GM12878 (cell line): ENCODE measurements at regions not wholly inside any gene's neighbourhood (a gene's known extent, or its start where the extent isn't known, plus 50 kb on each side); places are given as distances from the start of the nearest gene placed in this dataset.

Experiments used
- ATAC-seq: fragments of 200-7000 bp; cut with Tn5 transposase; 3 replicates; pipeline ENCODE4 v1.9.1; 2020; ENCODE audit warnings: mild to moderate bottlenecking, moderate library complexity
- BruUV-seq: library from RNA; stranded (reverse); fragments of 400-500 nt; replicated peaks from 2 replicates; lab custom pipeline; 2021; lab: Mats Ljungman, UMichigan
- CTCF ChIA-PET: fragments of 300-600 bp; sonication (Branson Sonifier 250); formaldehyde crosslinking; extraction: SDS; loops from one replicate; lab custom pipeline; 2021; ENCODE audit warnings: inconsistent platforms; lab: Yijun Ruan, JAX
- POLR2A ChIA-PET: fragments of 350-600 bp; formaldehyde crosslinking; extraction: SDS; loops from one replicate; lab custom pipeline; 2021; ENCODE audit warnings: inconsistent platforms; lab: Charles Lee
- RAD21 ChIA-PET: fragments of 300-600 bp; sonication (Branson Sonifier 250); formaldehyde crosslinking; loops from one replicate; lab custom pipeline; 2023; ENCODE audit warnings: antibody characterized with exemption; ENCODE audit not compliant: unreplicated experiment; lab: Charles Lee
- SMC1A ChIA-PET: fragments of 300-600 bp; sonication (Branson Sonifier 250); formaldehyde crosslinking; loops from one replicate; lab custom pipeline; 2023; ENCODE audit not compliant: unreplicated experiment, uncharacterized antibody; lab: Charles Lee
- DNase-seq: peaks from one replicate; pipeline ENCODE4 v3.0.0-alpha.2; 2011; ENCODE audit warnings: low read depth, low spot score
- FAIRE-seq: peaks from 3 replicates; lab custom pipeline; 2011; peaks lifted over from hg19 to GRCh38; lab: Jason Lieb, UNC
- H2AFZ ChIP-seq: 2 replicates; pipeline ENCODE4 v1.6.0; 2011; ENCODE audit warnings: low read depth, low read length, control low read depth; ENCODE audit not compliant: control insufficient read depth
- H3K27ac ChIP-seq: 2 replicates; pipeline ENCODE4 v1.5.1; 2011; ENCODE audit warnings: control low read depth; ENCODE audit not compliant: control insufficient read depth, insufficient read depth
- H3K27me3 ChIP-seq, 2 experiments: replicated peaks in 1 of 2; 2 replicates each; pipeline versions ENCODE4 v1.6.0 to v1.6.1; 2011; ENCODE audit warnings: low read length in 1 of 2; ENCODE audit not compliant: control insufficient read depth in 2 of 2, insufficient read depth in 2 of 2
- H3K36me3 ChIP-seq, 2 experiments: 2 replicates each; pipeline ENCODE4 v1.5.1; 2011; ENCODE audit warnings: low read length in 1 of 2; ENCODE audit not compliant: control insufficient read depth in 2 of 2, insufficient read depth in 2 of 2
- H3K4me1 ChIP-seq: 2 replicates; pipeline ENCODE4 v1.6.1; 2011; ENCODE audit warnings: mild to moderate bottlenecking, low read length, moderate library complexity, mixed read lengths; ENCODE audit not compliant: control insufficient read depth, insufficient read depth
- H3K4me2 ChIP-seq: 2 replicates; pipeline ENCODE4 v1.6.0; 2011; ENCODE audit warnings: control low read depth; ENCODE audit not compliant: control insufficient read depth, insufficient read depth
- H3K4me3 ChIP-seq: fragments of 200-600 bp; sonication (generic); 2 replicates; pipeline ENCODE4 v1.5.1; 2016
- H3K79me2 ChIP-seq: 2 replicates; pipeline ENCODE4 v1.6.0; 2011; ENCODE audit warnings: low read length; ENCODE audit not compliant: control insufficient read depth, insufficient read depth
- H3K9ac ChIP-seq: 2 replicates; pipeline ENCODE4 v1.8.0; 2011; ENCODE audit warnings: low read length, control low read depth, mixed read lengths; ENCODE audit not compliant: control insufficient read depth, insufficient read depth
- H3K9me3 ChIP-seq: replicated peaks from 3 replicates; pipeline ENCODE4 v1.5.1; 2011; ENCODE audit warnings: mild to moderate bottlenecking, low read length; ENCODE audit not compliant: control insufficient read depth, insufficient read depth
- H4K20me1 ChIP-seq: 2 replicates; pipeline ENCODE4 v1.6.0; 2011; ENCODE audit not compliant: control insufficient read depth, insufficient read depth
- CBX3 ChIP-seq: fragments of 200-600 bp; sonication (generic); IDR thresholded peaks from 2 replicates; pipeline ENCODE4 v1.6.1; 2016; ENCODE audit warnings: low read depth, borderline replicate concordance
- EZH2 ChIP-seq: IDR thresholded peaks from 2 replicates; pipeline ENCODE4 v1.6.1; 2012; ENCODE audit warnings: low read depth, mild to moderate bottlenecking, control low read depth, inconsistent platforms, low read length, borderline replicate concordance; ENCODE audit not compliant: control insufficient read depth
- HDGF ChIP-seq: fragments of 450-650 bp; IDR thresholded peaks from 2 replicates; pipeline ENCODE4 v1.6.1; 2016; ENCODE audit warnings: antibody characterized with exemption
- JUNB ChIP-seq: IDR thresholded peaks from 2 replicates; pipeline ENCODE4 v1.6.1; 2016; ENCODE audit warnings: antibody characterized with exemption, mild to moderate bottlenecking
- NBN ChIP-seq: fragments of 450-650 bp; IDR thresholded peaks from 2 replicates; pipeline ENCODE4 v1.6.1; 2016
- NFYA ChIP-seq: IDR thresholded peaks from 2 replicates; pipeline ENCODE4 v1.6.1; 2011; ENCODE audit warnings: low read depth, mild to moderate bottlenecking, low read length, improper control_type of control experiment, borderline replicate concordance
- SPI1 ChIP-seq: IDR thresholded peaks from 2 replicates; pipeline ENCODE4 v1.6.1; 2011; ENCODE audit warnings: low read depth, mild to moderate bottlenecking, low read length, moderate library complexity, borderline replicate concordance; ENCODE audit not compliant: insufficient read depth
- STAT1 ChIP-seq: fragments of 450-650 bp; conservative IDR thresholded peaks from 2 replicates; pipeline ENCODE4 v1.6.1; 2014; ENCODE audit warnings: antibody characterized with exemption, mild to moderate bottlenecking
- TAF1 ChIP-seq: IDR thresholded peaks from 2 replicates; pipeline ENCODE4 v1.6.1; 2011; ENCODE audit warnings: mild to moderate bottlenecking, low read depth, low read length, borderline replicate concordance
- TARDBP ChIP-seq: IDR thresholded peaks from 2 replicates; pipeline ENCODE4 v1.6.1; 2016; ENCODE audit warnings: borderline replicate concordance
- TBL1XR1 ChIP-seq: IDR thresholded peaks from 2 replicates; pipeline ENCODE4 v1.6.1; 2012; ENCODE audit warnings: low read depth, low read length, improper control_type of control experiment
- WRNIP1 ChIP-seq: IDR thresholded peaks from 2 replicates; pipeline ENCODE4 v1.6.1; 2011; ENCODE audit warnings: low read depth, low read length, improper control_type of control experiment, borderline replicate concordance
- ZNF217 ChIP-seq: fragments of 450-650 bp; IDR thresholded peaks from 2 replicates; pipeline ENCODE4 v1.6.1; 2017; ENCODE audit warnings: antibody characterized with exemption, mild to moderate bottlenecking
- ZNF24 ChIP-seq: fragments of 450-650 bp; IDR thresholded peaks from 2 replicates; pipeline ENCODE4 v1.6.1; 2017; ENCODE audit warnings: antibody characterized with exemption, mild to moderate bottlenecking
- WGBS: methylation state at CpG from one replicate; pipeline ENCODE4 v1.1.6; 2016; ENCODE audit warnings: low lambda C conversion rate; ENCODE audit not compliant: insufficient replicate concordance, insufficient coverage; ENCODE audit errors: missing lambda C conversion rate; 5-methylcytosine and 5-hydroxymethylcytosine counted together
- in situ Hi-C: fragments of 300-500 bp; cut with MboI; formaldehyde crosslinking; loops from 9 replicates; pipeline ENCODE4 v1.14.3; 2018; ENCODE audit warnings: mixed read lengths
- intact Hi-C: fragments of 100-400 bp; cut with micrococcal nuclease; formaldehyde crosslinking; loops from one replicate; pipeline ENCODE4 v1.14.2; 2022; ENCODE audit not compliant: unreplicated experiment
- TF ChIP-seq, protein P1 (sequence below): fragments of 450-650 bp; conservative IDR thresholded peaks from 2 replicates; pipeline ENCODE4 v1.6.1; 2017; ENCODE audit warnings: mild to moderate bottlenecking, moderate library complexity
- TF ChIP-seq, protein P2 (sequence below): fragments of 450-650 bp; formaldehyde crosslinking; IDR thresholded peaks from 2 replicates; pipeline ENCODE4 v1.5.0; 2022; ENCODE audit warnings: mild to moderate bottlenecking, missing genetic modification characterization
- TF ChIP-seq, protein P3 (sequence below): fragments of 150-350 bp; IDR thresholded peaks from 2 replicates; pipeline ENCODE4 v1.6.1; 2014; ENCODE audit warnings: mild to moderate bottlenecking, low read depth, low read length

DNA sequence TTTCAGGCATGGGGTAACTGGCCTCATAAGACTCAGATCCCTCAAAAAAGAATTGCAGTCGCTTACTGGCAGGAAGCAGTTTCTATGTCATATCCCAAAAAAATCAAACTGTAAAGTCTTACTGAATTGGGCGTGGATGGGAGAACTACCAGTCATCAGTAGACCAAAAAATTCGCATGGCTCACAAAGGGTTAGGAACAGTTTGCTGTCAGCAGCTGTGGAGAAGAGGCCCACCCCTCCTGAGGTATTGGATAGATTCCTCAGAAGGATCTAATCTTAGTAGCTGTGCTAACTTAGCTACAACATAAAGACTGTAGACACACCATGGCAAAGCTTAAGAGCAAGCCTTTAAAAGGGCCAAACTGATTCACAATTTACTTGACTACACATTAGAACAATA lies 478.3 kb upstream of the FTMT start:
- no peaks in the 10 kb centered on the region for H3K4me1 ChIP-seq
- ChIA-PET POLR2A (no interaction called here), RAD21 (no interaction called here), CTCF (no interaction called here), SMC1A (no interaction called here)
- H3K4me2 ChIP-seq: no peak overlapping the region
- no peak overlapping the region for H3K9ac ChIP-seq
- H3K27me3 ChIP-seq: no peaks in the 10 kb centered on the region
- no peak overlapping the region for H3K4me3 ChIP-seq
- no peak overlapping the region for H3K27ac ChIP-seq
- no peaks in the 10 kb centered on the region for H3K79me2 ChIP-seq
- no peaks in the 10 kb centered on the region for H4K20me1 ChIP-seq
- no peaks in the 10 kb centered on the region for H3K9me3 ChIP-seq
- no peak overlapping the region for H2AFZ ChIP-seq
- no peak for DNase-seq
- ATAC-seq: no peak
- in situ Hi-C loops (no loop called here), intact Hi-C loops (no loop called here)
- 0% methylated on average over 3 of the region's 3 CpGs for WGBS
- BruUV-seq: no TSS peak
- no peaks in the 10 kb centered on the region for H3K36me3 ChIP-seq
- no peak for FAIRE-seq
- TF ChIP-seq, protein P1, sequence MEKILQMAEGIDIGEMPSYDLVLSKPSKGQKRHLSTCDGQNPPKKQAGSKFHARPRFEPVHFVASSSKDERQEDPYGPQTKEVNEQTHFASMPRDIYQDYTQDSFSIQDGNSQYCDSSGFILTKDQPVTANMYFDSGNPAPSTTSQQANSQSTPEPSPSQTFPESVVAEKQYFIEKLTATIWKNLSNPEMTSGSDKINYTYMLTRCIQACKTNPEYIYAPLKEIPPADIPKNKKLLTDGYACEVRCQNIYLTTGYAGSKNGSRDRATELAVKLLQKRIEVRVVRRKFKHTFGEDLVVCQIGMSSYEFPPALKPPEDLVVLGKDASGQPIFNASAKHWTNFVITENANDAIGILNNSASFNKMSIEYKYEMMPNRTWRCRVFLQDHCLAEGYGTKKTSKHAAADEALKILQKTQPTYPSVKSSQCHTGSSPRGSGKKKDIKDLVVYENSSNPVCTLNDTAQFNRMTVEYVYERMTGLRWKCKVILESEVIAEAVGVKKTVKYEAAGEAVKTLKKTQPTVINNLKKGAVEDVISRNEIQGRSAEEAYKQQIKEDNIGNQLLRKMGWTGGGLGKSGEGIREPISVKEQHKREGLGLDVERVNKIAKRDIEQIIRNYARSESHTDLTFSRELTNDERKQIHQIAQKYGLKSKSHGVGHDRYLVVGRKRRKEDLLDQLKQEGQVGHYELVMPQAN: no peak
- TF ChIP-seq NBN (no peak), TBL1XR1 (no peak), STAT1 (no peak), TARDBP (no peak), ZNF24 (no peak), CBX3 (no peak), ZNF217 (no peak), WRNIP1 (no peak), SPI1 (no peak), HDGF (no peak), JUNB (no peak), EZH2 (no peak), TAF1 (no peak), NFYA (no peak)
- TF ChIP-seq, protein P2, sequence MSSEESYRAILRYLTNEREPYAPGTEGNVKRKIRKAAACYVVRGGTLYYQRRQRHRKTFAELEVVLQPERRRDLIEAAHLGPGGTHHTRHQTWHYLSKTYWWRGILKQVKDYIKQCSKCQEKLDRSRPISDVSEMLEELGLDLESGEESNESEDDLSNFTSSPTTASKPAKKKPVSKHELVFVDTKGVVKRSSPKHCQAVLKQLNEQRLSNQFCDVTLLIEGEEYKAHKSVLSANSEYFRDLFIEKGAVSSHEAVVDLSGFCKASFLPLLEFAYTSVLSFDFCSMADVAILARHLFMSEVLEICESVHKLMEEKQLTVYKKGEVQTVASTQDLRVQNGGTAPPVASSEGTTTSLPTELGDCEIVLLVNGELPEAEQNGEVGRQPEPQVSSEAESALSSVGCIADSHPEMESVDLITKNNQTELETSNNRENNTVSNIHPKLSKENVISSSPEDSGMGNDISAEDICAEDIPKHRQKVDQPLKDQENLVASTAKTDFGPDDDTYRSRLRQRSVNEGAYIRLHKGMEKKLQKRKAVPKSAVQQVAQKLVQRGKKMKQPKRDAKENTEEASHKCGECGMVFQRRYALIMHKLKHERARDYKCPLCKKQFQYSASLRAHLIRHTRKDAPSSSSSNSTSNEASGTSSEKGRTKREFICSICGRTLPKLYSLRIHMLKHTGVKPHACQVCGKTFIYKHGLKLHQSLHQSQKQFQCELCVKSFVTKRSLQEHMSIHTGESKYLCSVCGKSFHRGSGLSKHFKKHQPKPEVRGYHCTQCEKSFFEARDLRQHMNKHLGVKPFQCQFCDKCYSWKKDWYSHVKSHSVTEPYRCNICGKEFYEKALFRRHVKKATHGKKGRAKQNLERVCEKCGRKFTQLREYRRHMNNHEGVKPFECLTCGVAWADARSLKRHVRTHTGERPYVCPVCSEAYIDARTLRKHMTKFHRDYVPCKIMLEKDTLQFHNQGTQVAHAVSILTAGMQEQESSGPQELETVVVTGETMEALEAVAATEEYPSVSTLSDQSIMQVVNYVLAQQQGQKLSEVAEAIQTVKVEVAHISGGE (CRISPR knock-in tag): no peak
- TF ChIP-seq, protein P3, sequence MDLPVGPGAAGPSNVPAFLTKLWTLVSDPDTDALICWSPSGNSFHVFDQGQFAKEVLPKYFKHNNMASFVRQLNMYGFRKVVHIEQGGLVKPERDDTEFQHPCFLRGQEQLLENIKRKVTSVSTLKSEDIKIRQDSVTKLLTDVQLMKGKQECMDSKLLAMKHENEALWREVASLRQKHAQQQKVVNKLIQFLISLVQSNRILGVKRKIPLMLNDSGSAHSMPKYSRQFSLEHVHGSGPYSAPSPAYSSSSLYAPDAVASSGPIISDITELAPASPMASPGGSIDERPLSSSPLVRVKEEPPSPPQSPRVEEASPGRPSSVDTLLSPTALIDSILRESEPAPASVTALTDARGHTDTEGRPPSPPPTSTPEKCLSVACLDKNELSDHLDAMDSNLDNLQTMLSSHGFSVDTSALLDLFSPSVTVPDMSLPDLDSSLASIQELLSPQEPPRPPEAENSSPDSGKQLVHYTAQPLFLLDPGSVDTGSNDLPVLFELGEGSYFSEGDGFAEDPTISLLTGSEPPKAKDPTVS: no peak
